ENCODE measurements at regions not wholly inside any gene's neighbourhood (a gene's known extent, or its start where the extent isn't known, plus 50 kb on each side); places are given as distances from the start of the nearest gene placed in this dataset.
"Not testable (repeated sequence)": the region's sequence is repeated elsewhere in the genome, so short reads cannot be mapped to it uniquely, and the experiment has no call there.

GRCh38 chr13:50726164-50726563 is 117.3 kb downstream of the DLEU7 start:
- no peak for DNase-seq

- no peak for DNase-seq
These were observed 114.3 kb downstream of the DLEU7 start for GRCh38 chr13:50729177-50729576.

- no peak for DNase-seq
These were observed 112.8 kb downstream of the DLEU7 start for GRCh38 chr13:50730496-50731351.

GRCh38 chr13:50731400-50731799 is 112.1 kb downstream of the DLEU7 start:
- DNase-seq, result no peak

- no peak for DNase-seq
These were observed 110.8 kb downstream of the DLEU7 start for GRCh38 chr13:50732712-50733111.

- DNase-seq, result no peak
These were observed 110.1 kb downstream of the DLEU7 start for GRCh38 chr13:50733392-50733791.

GRCh38 chr13:50735071-50735470 is 108.4 kb downstream of the DLEU7 start:
- no peak for DNase-seq

GRCh38 chr13:50740052-50740741 is 103.3 kb downstream of the DLEU7 start:
- DNase-seq, result no peak

- DNase-seq, result no peak
These were observed 101.1 kb downstream of the DLEU7 start for GRCh38 chr13:50742353-50742752.

GRCh38 chr13:50742968-50743367 is 100.5 kb downstream of the DLEU7 start:
- no peak for DNase-seq

- DNase-seq, result no peak
These were observed 99.3 kb downstream of the DLEU7 start for GRCh38 chr13:50744116-50744660.

- DNase-seq, result no peak
These were observed 97.9 kb downstream of the DLEU7 start for GRCh38 chr13:50745542-50746115.

- no peak for DNase-seq
These were observed 95.6 kb downstream of the DLEU7 start for GRCh38 chr13:50747737-50748350.

- not testable (repeated sequence) for DNase-seq
These were observed 90.3 kb downstream of the DLEU7 start for GRCh38 chr13:50753221-50753620.

GRCh38 chr13:50755862-50756685 is 87.4 kb downstream of the DLEU7 start:
- peak; percentile 28 for DNase-seq

- DNase-seq, result no peak
These were observed 86.5 kb downstream of the DLEU7 start for GRCh38 chr13:50757008-50757407.

- no peak for DNase-seq
These were observed 84.7 kb downstream of the DLEU7 start for GRCh38 chr13:50758796-50759195.

- no peak for DNase-seq
These were observed 82.7 kb downstream of the DLEU7 start for GRCh38 chr13:50760751-50761150.

- no peak for DNase-seq
These were observed 82.1 kb downstream of the DLEU7 start for GRCh38 chr13:50761406-50761805.

GRCh38 chr13:50762969-50763567 is 80.4 kb downstream of the DLEU7 start:
- no peak for DNase-seq

GRCh38 chr13:50766013-50766412 is 77.5 kb downstream of the DLEU7 start:
- no peak for DNase-seq

GRCh38 chr13:50766695-50767094 is 76.8 kb downstream of the DLEU7 start:
- DNase-seq, result no peak

All from NCI-H524 treated with DMSO at 0.1 percent for 48 hours (cell line).